ENCODE measurements at regions not wholly inside any gene's neighbourhood (a gene's known extent, or its start where the extent isn't known, plus 50 kb on each side); places are given as distances from the start of the nearest gene placed in this dataset.

- TF ChIP-seq CHD7 (IDR thresholded peaks at IDR 0.05; ENCODE audit: insufficient replicate concordance, low read length) (no peak), CTBP2 (IDR thresholded peaks at IDR 0.05; ENCODE audit: borderline replicate concordance, insufficient read depth, insufficient read length, low read length) (no peak), BRCA1 (IDR thresholded peaks at IDR 0.05; ENCODE audit: low read depth, low read length) (no peak), GABPA (IDR thresholded peaks at IDR 0.05; ENCODE audit: borderline replicate concordance, insufficient read depth, low read length) (no peak), E2F6 (IDR thresholded peaks at IDR 0.05) (no peak), HDAC2 (IDR thresholded peaks at IDR 0.05; ENCODE audit: borderline replicate concordance in 1 of 2, low read depth in 2 of 2, low read length in 2 of 2) (no peak)
Measured at GRCh38 chrX:2620576-2620975, 70.5 kb upstream of the CD99 start (continued).
